ENCODE measurements at regions not wholly inside any gene's neighbourhood (a gene's known extent, or its start where the extent isn't known, plus 50 kb on each side); places are given as distances from the start of the nearest gene placed in this dataset.

DNA sequence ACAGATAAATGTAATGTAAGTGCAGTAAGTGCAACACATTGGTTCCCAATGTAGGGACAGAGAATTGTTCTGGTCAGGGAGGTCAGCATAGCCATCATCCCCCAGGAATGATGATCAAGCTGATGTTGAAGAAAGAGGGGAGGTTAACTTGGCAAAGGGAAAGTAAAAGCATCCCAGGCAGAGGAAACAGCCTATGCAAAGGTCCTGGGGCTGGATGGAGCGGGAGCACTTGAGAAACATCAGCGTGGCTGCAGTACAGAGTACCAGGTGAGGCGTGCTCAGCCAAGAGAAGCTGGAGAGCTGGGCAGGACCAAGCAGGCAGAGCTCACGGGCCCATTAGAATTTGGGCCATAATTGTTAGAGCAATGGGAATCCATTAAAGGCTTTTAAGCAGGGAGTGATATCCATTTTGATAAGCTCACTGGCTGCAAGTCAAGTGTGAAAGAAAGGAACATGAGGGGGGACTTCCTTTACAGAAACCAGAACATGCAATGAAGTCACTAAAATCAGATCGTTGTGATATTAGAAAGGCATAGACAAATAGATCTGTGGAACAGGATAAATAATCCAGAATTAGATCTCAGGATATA is 50.1 kb upstream of the HAND1 start:
- TF ChIP-seq POLR2A (IDR thresholded peaks at IDR 0.05), result no peak
- TF ChIP-seq CTCF (IDR thresholded peaks at IDR 0.05), result no peak
- Histone ChIP-seq H3K4me3 (no peak overlapping the region), H3K27ac (no peak overlapping the region), H3K4me1 (peaks cover 8% of the 10 kb centered on the region), H3K27me3 (no peaks in the 10 kb centered on the region), H3K36me3 (ENCODE audit: low read depth, missing control alignments) (no peaks in the 10 kb centered on the region), H3K9me3 (no peaks in the 10 kb centered on the region)
- intact Hi-C loops (cut with DNase I; ENCODE audit: low total_unique reads), result no loop called here
- no peak for DNase-seq
- WGBS, 2 donors, result 89 to 91% methylated on average over 5 of the region's 5 CpGs

MicroRNAs in the stretch of these regions (microRNA counts, 767-probe panel; counts per million panel counts)
- 0 to 152 counts per million in 2 donors for microRNA hsa-miR-1303
- 0 to 152 counts per million in 2 donors for microRNA hsa-miR-3141

Small RNAs in the stretch of these regions (microRNA-seq; reads per million reads assigned to microRNA genes)
- 0 reads per million in 2 donors for gene MIR1303 (ENCODE audit: borderline number of aligned reads in 2 of 2, borderline replicate concordance in 1 of 2)
- 0 reads per million in 2 donors for gene MIR3141 (ENCODE audit: borderline number of aligned reads in 2 of 2, borderline replicate concordance in 1 of 2)

Small RNAs in the stretch of these regions (small RNA-seq; reads per million reads assigned to genes)
- gene MIR1303, result 0 reads per million in 2 donors
- 0 reads per million in 2 donors for gene MIR3141
